Ecto neural progenitor cell (in vitro differentiated cells): ENCODE measurements at regions not wholly inside any gene's neighbourhood (a gene's known extent, or its start where the extent isn't known, plus 50 kb on each side); places are given as distances from the start of the nearest gene placed in this dataset.
"Not testable (repeated sequence)": the region's sequence is repeated elsewhere in the genome, so short reads cannot be mapped to it uniquely, and the experiment has no call there.

Source experiments
- DNase-seq: peaks from one replicate; pipeline ENCODE4 v3.0.0-alpha.2; 2018; ENCODE audit warnings: low spot score

DNA sequence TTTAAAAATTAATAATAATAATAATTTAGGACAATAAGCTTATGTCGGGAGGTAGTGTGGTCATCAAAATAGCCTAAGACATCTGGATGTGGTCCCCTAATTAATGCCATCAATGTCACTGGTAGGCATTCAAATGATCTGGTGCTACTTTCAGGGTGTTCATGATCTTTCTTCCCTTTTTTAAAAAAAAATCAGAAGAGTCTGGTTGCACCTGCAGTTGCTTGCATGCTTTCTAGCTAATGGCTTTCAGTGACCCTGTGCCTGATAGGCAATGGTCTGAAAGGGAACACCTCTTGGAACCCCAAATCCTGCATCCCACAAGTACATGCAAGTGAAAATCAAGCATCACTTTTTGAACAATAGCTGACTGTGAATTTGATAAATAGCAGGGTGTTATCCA, 64.1 kb upstream of the KBTBD8 start:
- no peak for DNase-seq

GRCh38 chr3:66934725-66935124, 63.4 kb upstream of the KBTBD8 start:
- no peak for DNase-seq

GRCh38 chr3:66937041-66937440, 61.1 kb upstream of the KBTBD8 start:
- DNase-seq: not testable (repeated sequence)

- DNase-seq: peak; percentile 59
Observed at GRCh38 chr3:66938338-66938963, 59.7 kb upstream of the KBTBD8 start.

- DNase-seq: no peak
Observed at GRCh38 chr3:66948041-66948440, 50.1 kb upstream of the KBTBD8 start.
